GM23248 (cell line): ENCODE measurements at regions not wholly inside any gene's neighbourhood (a gene's known extent, or its start where the extent isn't known, plus 50 kb on each side); places are given as distances from the start of the nearest gene placed in this dataset.

Source experiments
- EZH2 ChIP-seq: fragments of 200-600 bp; sonication (generic); IDR thresholded peaks from 2 replicates; pipeline ENCODE4 v1.6.1; 2018; ENCODE audit warnings: antibody characterized with exemption, mild to moderate bottlenecking; ENCODE audit not compliant: insufficient read depth, poor library complexity, severe bottlenecking
- EZH2phosphoT487 ChIP-seq: fragments of 200-600 bp; sonication (generic); IDR thresholded peaks from 2 replicates; pipeline ENCODE4 v1.6.1; 2018; ENCODE audit warnings: antibody characterized with exemption, moderate library complexity, mild to moderate bottlenecking, low read depth; ENCODE audit not compliant: insufficient read depth

GRCh38 chr11:34738237-34738636 is 117.3 kb downstream of the EHF start:
- TF ChIP-seq EZH2 (no peak), EZH2phosphoT487 (no peak)
